ENCODE measurements at regions not wholly inside any gene's neighbourhood (a gene's known extent, or its start where the extent isn't known, plus 50 kb on each side); places are given as distances from the start of the nearest gene placed in this dataset.

- DNase-seq, result no peak
Measured at GRCh38 chr7:94324380-94325121, 70.1 kb upstream of the COL1A2 start.

GRCh38 chr7:94325122-94325475, 69.6 kb upstream of the COL1A2 start:
- DNase-seq, result no peak

GRCh38 chr7:94330269-94331020, 64.2 kb upstream of the COL1A2 start:
- DNase-seq, result no peak

GRCh38 chr7:94332571-94332970, 62.1 kb upstream of the COL1A2 start:
- no peak for DNase-seq

GRCh38 chr7:94333810-94334209, 60.9 kb upstream of the COL1A2 start:
- no peak for DNase-seq

GRCh38 chr7:94335586-94335985, 59.1 kb upstream of the COL1A2 start:
- no peak for DNase-seq

GRCh38 chr7:94336009-94336408, 58.7 kb upstream of the COL1A2 start:
- DNase-seq, result no peak

GRCh38 chr7:94338921-94339371, 55.7 kb upstream of the COL1A2 start:
- no peak for DNase-seq

- no peak for DNase-seq
Measured at GRCh38 chr7:94344826-94345225, 49.9 kb upstream of the COL1A2 start.
